GM12878 (cell line): ENCODE measurements at regions not wholly inside any gene's neighbourhood (a gene's known extent, or its start where the extent isn't known, plus 50 kb on each side); places are given as distances from the start of the nearest gene placed in this dataset.

Source experiments
- ATAC-seq: fragments of 200-7000 bp; cut with Tn5 transposase; 3 replicates; pipeline ENCODE4 v1.9.1; 2020; ENCODE audit warnings: mild to moderate bottlenecking, moderate library complexity
- BruUV-seq: library from RNA; stranded (reverse); fragments of 400-500 nt; replicated peaks from 2 replicates; lab custom pipeline; 2021; lab: Mats Ljungman, UMichigan
- CTCF ChIA-PET: fragments of 300-600 bp; sonication (Branson Sonifier 250); formaldehyde crosslinking; extraction: SDS; loops from one replicate; lab custom pipeline; 2021; ENCODE audit warnings: inconsistent platforms; lab: Yijun Ruan, JAX
- POLR2A ChIA-PET: fragments of 350-600 bp; formaldehyde crosslinking; extraction: SDS; loops from one replicate; lab custom pipeline; 2021; ENCODE audit warnings: inconsistent platforms; lab: Charles Lee
- RAD21 ChIA-PET: fragments of 300-600 bp; sonication (Branson Sonifier 250); formaldehyde crosslinking; loops from one replicate; lab custom pipeline; 2023; ENCODE audit warnings: antibody characterized with exemption; ENCODE audit not compliant: unreplicated experiment; lab: Charles Lee
- SMC1A ChIA-PET: fragments of 300-600 bp; sonication (Branson Sonifier 250); formaldehyde crosslinking; loops from one replicate; lab custom pipeline; 2023; ENCODE audit not compliant: unreplicated experiment, uncharacterized antibody; lab: Charles Lee
- DNase-seq: peaks from one replicate; pipeline ENCODE4 v3.0.0-alpha.2; 2011; ENCODE audit warnings: low read depth, low spot score
- FAIRE-seq: peaks from 3 replicates; lab custom pipeline; 2011; peaks lifted over from hg19 to GRCh38; lab: Jason Lieb, UNC
- H2AFZ ChIP-seq: 2 replicates; pipeline ENCODE4 v1.6.0; 2011; ENCODE audit warnings: low read depth, low read length, control low read depth; ENCODE audit not compliant: control insufficient read depth
- H3K27ac ChIP-seq: 2 replicates; pipeline ENCODE4 v1.5.1; 2011; ENCODE audit warnings: control low read depth; ENCODE audit not compliant: control insufficient read depth, insufficient read depth
- H3K27me3 ChIP-seq, 2 experiments: replicated peaks in 1 of 2; 2 replicates each; pipeline versions ENCODE4 v1.6.0 to v1.6.1; 2011; ENCODE audit warnings: low read length in 1 of 2; ENCODE audit not compliant: control insufficient read depth in 2 of 2, insufficient read depth in 2 of 2
- H3K36me3 ChIP-seq, 2 experiments: 2 replicates each; pipeline ENCODE4 v1.5.1; 2011; ENCODE audit warnings: low read length in 1 of 2; ENCODE audit not compliant: control insufficient read depth in 2 of 2, insufficient read depth in 2 of 2
- H3K4me1 ChIP-seq: 2 replicates; pipeline ENCODE4 v1.6.1; 2011; ENCODE audit warnings: mild to moderate bottlenecking, low read length, moderate library complexity, mixed read lengths; ENCODE audit not compliant: control insufficient read depth, insufficient read depth
- H3K4me2 ChIP-seq: 2 replicates; pipeline ENCODE4 v1.6.0; 2011; ENCODE audit warnings: control low read depth; ENCODE audit not compliant: control insufficient read depth, insufficient read depth
- H3K4me3 ChIP-seq: fragments of 200-600 bp; sonication (generic); 2 replicates; pipeline ENCODE4 v1.5.1; 2016
- H3K79me2 ChIP-seq: 2 replicates; pipeline ENCODE4 v1.6.0; 2011; ENCODE audit warnings: low read length; ENCODE audit not compliant: control insufficient read depth, insufficient read depth
- H3K9ac ChIP-seq: 2 replicates; pipeline ENCODE4 v1.8.0; 2011; ENCODE audit warnings: low read length, control low read depth, mixed read lengths; ENCODE audit not compliant: control insufficient read depth, insufficient read depth
- H3K9me3 ChIP-seq: replicated peaks from 3 replicates; pipeline ENCODE4 v1.5.1; 2011; ENCODE audit warnings: mild to moderate bottlenecking, low read length; ENCODE audit not compliant: control insufficient read depth, insufficient read depth
- H4K20me1 ChIP-seq: 2 replicates; pipeline ENCODE4 v1.6.0; 2011; ENCODE audit not compliant: control insufficient read depth, insufficient read depth
- CEBPZ ChIP-seq: fragments of 150-350 bp; IDR thresholded peaks from 2 replicates; pipeline ENCODE4 v1.6.1; 2016; ENCODE audit warnings: low read depth, low read length
- CREM ChIP-seq: IDR thresholded peaks from 2 replicates; pipeline ENCODE4 v1.6.1; 2014; ENCODE audit warnings: antibody characterized with exemption, low read depth
- DPF2 ChIP-seq: fragments of 450-650 bp; IDR thresholded peaks from 2 replicates; pipeline ENCODE4 v1.6.1; 2017; ENCODE audit warnings: mild to moderate bottlenecking
- E2F4 ChIP-seq: IDR thresholded peaks from 2 replicates; pipeline ENCODE4 v1.6.1; 2012; ENCODE audit warnings: low read depth, low read length, improper control_type of control experiment
- EP300 ChIP-seq, 2 experiments: fragments of 150-350 bp in 1 of 2; IDR thresholded peaks; 2 replicates each; pipeline ENCODE4 v1.6.1; 2011 to 2012; ENCODE audit warnings: low read depth in 2 of 2, low read length in 2 of 2, borderline replicate concordance in 1 of 2, improper control_type of control experiment in 1 of 2, inconsistent platforms in 1 of 2; ENCODE audit not compliant: control insufficient read depth in 1 of 2
- GABPA ChIP-seq: IDR thresholded peaks from 2 replicates; pipeline ENCODE4 v1.6.1; 2014; ENCODE audit warnings: antibody characterized with exemption, low read depth, mild to moderate bottlenecking, inconsistent platforms
- MTA3 ChIP-seq: IDR thresholded peaks from 2 replicates; pipeline ENCODE4 v1.6.1; 2012; ENCODE audit warnings: low read length, inconsistent platforms, borderline replicate concordance
- PRDM15 ChIP-seq: fragments of 450-650 bp; formaldehyde crosslinking; IDR thresholded peaks from 2 replicates; pipeline ENCODE4 v1.4.0; 2020; ENCODE audit warnings: mild to moderate bottlenecking, moderate library complexity
- RFX5 ChIP-seq: IDR thresholded peaks from 2 replicates; pipeline ENCODE4 v1.6.1; 2011; ENCODE audit warnings: low read depth, low read length, improper control_type of control experiment
- ZNF207 ChIP-seq: fragments of 450-650 bp; IDR thresholded peaks from 2 replicates; pipeline ENCODE4 v1.6.1; 2014; ENCODE audit warnings: antibody characterized with exemption, mild to moderate bottlenecking, borderline replicate concordance
- ZNF24 ChIP-seq: fragments of 450-650 bp; IDR thresholded peaks from 2 replicates; pipeline ENCODE4 v1.6.1; 2017; ENCODE audit warnings: antibody characterized with exemption, mild to moderate bottlenecking
- WGBS: methylation state at CpG from one replicate; pipeline ENCODE4 v1.1.6; 2016; ENCODE audit warnings: low lambda C conversion rate; ENCODE audit not compliant: insufficient replicate concordance, insufficient coverage; ENCODE audit errors: missing lambda C conversion rate; 5-methylcytosine and 5-hydroxymethylcytosine counted together
- in situ Hi-C: fragments of 300-500 bp; cut with MboI; formaldehyde crosslinking; loops from 9 replicates; pipeline ENCODE4 v1.14.3; 2018; ENCODE audit warnings: mixed read lengths
- intact Hi-C: fragments of 100-400 bp; cut with micrococcal nuclease; formaldehyde crosslinking; loops from one replicate; pipeline ENCODE4 v1.14.2; 2022; ENCODE audit not compliant: unreplicated experiment
- TF ChIP-seq, protein P1 (sequence below): fragments of 150-350 bp; IDR thresholded peaks from 2 replicates; pipeline ENCODE4 v1.6.1; 2014; ENCODE audit warnings: mild to moderate bottlenecking, low read depth, low read length

- no peak overlapping the region for H3K4me3 ChIP-seq
- no peaks in the 10 kb centered on the region for H3K4me1 ChIP-seq
- no peaks in the 10 kb centered on the region for H3K9me3 ChIP-seq
- FAIRE-seq: no peak
- H3K36me3 ChIP-seq: no peaks in the 10 kb centered on the region
- DNase-seq: no peak
- H3K79me2 ChIP-seq: no peaks in the 10 kb centered on the region
- in situ Hi-C loops (loop anchor here (5.0 kb wide), 1 partner anchor 64 kb away; no protein-coding TSS in a partner anchor), intact Hi-C loops (no loop called here)
- H3K4me2 ChIP-seq: no peak overlapping the region
- CTCF ChIA-PET: no interaction called here
- no peak overlapping the region for H3K27ac ChIP-seq
- SMC1A ChIA-PET: no interaction called here
- no peak overlapping the region for H2AFZ ChIP-seq
- BruUV-seq: no TSS peak
- ATAC-seq: no peak
- RAD21 ChIA-PET: no interaction called here
- H3K27me3 ChIP-seq: no peaks in the 10 kb centered on the region
- WGBS: 1% methylated on average over 3 of the region's 3 CpGs
- no peak overlapping the region for H3K9ac ChIP-seq
- POLR2A ChIA-PET: no interaction called here
- no peaks in the 10 kb centered on the region for H4K20me1 ChIP-seq
- TF ChIP-seq ZNF207 (no peak), EP300 (IDR thresholded peaks at IDR 0.05; ENCODE audit: borderline replicate concordance in 1 of 2, control insufficient read depth in 1 of 2, low read depth in 2 of 2, low read length in 2 of 2) (no peak), MTA3 (no peak), CREM (no peak), DPF2 (no peak), CEBPZ (no peak), PRDM15 (CRISPR knock-in tag) (no peak), RFX5 (no peak), ZNF24 (no peak), E2F4 (no peak), GABPA (no peak)
- TF ChIP-seq, protein P1, sequence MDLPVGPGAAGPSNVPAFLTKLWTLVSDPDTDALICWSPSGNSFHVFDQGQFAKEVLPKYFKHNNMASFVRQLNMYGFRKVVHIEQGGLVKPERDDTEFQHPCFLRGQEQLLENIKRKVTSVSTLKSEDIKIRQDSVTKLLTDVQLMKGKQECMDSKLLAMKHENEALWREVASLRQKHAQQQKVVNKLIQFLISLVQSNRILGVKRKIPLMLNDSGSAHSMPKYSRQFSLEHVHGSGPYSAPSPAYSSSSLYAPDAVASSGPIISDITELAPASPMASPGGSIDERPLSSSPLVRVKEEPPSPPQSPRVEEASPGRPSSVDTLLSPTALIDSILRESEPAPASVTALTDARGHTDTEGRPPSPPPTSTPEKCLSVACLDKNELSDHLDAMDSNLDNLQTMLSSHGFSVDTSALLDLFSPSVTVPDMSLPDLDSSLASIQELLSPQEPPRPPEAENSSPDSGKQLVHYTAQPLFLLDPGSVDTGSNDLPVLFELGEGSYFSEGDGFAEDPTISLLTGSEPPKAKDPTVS: no peak
Measured at GRCh38 chr10:52658112-52658511, 114.5 kb downstream of the MBL2 start.
